HG02798 (cell line): ENCODE measurements at regions not wholly inside any gene's neighbourhood (a gene's known extent, or its start where the extent isn't known, plus 50 kb on each side); places are given as distances from the start of the nearest gene placed in this dataset.

Experiments used
- ATAC-seq: cut with Tn5 transposase; IDR thresholded peaks from one replicate; pipeline ENCODE4 v1.9.1; 2021; ENCODE audit warnings: mild to moderate bottlenecking; ENCODE audit not compliant: unreplicated experiment, poor library complexity

GRCh38 chr1:38118976-38119375, 72.4 kb upstream of the POU3F1 start:
- no peak for ATAC-seq

GRCh38 chr1:38117444-38117887, 70.9 kb upstream of the POU3F1 start:
- no peak for ATAC-seq

GRCh38 chr1:38115682-38116202, 69.1 kb upstream of the POU3F1 start:
- ATAC-seq = no peak

- no peak for ATAC-seq
Observed at GRCh38 chr1:38115226-38115625, 68.6 kb upstream of the POU3F1 start.

- no peak for ATAC-seq
Observed at GRCh38 chr1:38114241-38115026, 67.8 kb upstream of the POU3F1 start.

GRCh38 chr1:38113159-38113666, 66.6 kb upstream of the POU3F1 start:
- ATAC-seq = no peak

DNA sequence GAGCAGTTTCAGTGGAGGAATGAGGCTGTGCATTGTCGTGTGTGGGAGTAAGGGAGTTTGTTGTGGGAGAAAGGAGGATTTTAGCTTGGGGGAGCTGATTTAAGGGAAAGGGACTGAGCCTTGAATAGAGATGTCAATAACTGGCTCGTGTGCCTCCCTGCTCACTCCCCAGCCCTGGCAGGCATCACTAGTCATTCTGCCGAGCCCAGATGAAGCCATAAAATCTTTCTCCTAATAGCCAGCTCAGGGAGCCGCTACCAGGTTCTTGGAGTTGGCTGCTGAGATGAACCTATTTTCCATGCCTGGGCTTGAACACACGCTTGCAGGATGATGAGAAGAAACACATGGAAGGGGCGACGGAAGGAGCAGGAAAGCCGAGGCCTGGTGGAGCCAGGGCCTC, 65.0 kb upstream of the POU3F1 start:
- no peak for ATAC-seq

DNA sequence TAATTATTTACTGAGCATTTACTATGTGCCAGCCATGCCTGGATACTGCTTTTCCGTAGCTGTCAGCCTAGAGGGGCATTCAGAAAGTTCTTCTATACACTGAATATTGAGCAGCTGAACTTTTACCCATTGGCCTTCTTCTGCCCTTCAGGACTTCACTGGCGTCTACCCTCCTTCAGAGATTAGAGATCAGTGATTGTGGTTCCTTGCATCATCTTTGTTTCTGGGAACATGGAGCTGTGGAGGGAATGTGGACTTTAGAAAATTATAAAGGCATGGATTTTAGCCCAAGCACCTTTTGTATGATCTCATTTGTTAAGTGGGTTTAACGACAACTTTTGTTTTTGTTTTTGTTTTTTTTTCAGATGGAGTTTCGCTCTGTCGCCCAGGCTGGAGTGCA, 58.7 kb upstream of the POU3F1 start:
- no peak for ATAC-seq

- no peak for ATAC-seq
Observed at GRCh38 chr1:38102636-38103035, 56.0 kb upstream of the POU3F1 start.

DNA sequence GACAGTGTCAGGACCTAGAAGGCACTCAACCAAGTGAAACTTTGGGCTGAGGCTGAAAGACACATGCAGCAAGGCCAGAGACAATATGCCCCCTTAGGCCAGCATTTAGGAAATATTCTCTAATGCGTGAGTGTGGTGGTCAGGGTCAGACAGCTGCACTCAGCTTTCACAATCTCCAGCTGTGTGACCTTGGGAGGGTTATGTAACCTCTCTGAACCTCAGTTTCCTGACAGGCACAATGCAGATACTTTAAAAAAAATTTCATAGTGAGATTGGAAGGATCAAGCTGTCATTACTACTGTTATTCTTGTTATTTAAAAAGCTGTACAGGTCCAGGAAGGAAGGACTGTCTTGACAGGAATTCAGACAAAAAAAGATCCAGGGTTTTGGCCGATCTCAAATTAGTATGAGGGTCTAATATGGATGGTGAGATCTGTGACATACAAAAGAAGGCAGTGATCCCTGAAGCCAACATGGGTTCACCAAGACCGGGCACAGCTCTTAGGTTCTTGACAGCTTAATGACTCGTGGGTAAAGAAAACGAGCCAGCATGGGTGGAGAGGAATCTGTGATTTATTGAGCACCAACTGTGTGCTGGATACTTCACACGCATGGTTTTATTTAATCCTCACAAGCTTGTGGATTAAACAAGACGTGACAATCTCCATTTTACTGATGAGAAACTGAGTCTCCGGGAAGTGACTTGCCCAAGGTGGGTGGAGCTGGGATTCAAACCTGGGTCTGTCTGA, 54.6 kb upstream of the POU3F1 start:
- no peak for ATAC-seq

GRCh38 chr1:38098101-38098847, 51.7 kb upstream of the POU3F1 start:
- ATAC-seq = no peak

GRCh38 chr1:38097284-38097898, 50.8 kb upstream of the POU3F1 start:
- no peak for ATAC-seq
